ENCODE measurements at regions not wholly inside any gene's neighbourhood (a gene's known extent, or its start where the extent isn't known, plus 50 kb on each side); places are given as distances from the start of the nearest gene placed in this dataset.

DNA sequence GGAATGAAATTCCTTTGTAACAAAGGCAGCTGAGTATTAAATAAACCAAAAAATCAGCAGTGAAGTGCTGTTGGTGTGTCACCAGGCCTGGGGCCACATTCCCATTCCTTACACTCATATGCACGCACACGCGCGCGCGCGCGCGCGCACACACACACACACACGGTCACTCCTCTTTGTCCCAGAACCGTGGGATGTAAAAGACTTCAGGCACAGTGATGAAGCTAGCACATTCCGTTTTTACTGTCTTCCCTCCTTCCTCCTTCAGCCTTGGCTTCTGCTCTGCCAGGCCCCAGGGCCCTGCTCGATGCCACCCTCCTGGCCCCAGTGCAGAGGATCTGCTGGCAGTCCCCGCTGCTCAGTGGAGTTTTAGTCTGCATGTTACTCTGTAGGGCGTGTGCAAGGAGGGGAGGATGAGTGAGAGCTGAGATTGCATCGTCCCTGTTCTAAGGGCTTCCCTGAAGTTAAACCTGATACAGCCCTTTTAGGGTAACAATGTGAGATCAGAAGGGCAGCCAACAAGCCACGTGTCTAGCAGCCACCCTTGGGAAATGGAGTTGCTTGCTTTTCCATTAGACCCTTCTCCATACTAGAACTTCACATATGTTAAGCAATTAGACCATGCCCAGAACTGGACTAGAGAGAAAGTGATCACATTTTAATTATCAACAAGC, 71.7 kb upstream of the WDR26 start:
- TF ChIP-seq, protein P1, sequence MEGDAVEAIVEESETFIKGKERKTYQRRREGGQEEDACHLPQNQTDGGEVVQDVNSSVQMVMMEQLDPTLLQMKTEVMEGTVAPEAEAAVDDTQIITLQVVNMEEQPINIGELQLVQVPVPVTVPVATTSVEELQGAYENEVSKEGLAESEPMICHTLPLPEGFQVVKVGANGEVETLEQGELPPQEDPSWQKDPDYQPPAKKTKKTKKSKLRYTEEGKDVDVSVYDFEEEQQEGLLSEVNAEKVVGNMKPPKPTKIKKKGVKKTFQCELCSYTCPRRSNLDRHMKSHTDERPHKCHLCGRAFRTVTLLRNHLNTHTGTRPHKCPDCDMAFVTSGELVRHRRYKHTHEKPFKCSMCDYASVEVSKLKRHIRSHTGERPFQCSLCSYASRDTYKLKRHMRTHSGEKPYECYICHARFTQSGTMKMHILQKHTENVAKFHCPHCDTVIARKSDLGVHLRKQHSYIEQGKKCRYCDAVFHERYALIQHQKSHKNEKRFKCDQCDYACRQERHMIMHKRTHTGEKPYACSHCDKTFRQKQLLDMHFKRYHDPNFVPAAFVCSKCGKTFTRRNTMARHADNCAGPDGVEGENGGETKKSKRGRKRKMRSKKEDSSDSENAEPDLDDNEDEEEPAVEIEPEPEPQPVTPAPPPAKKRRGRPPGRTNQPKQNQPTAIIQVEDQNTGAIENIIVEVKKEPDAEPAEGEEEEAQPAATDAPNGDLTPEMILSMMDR (conservative IDR thresholded peaks at IDR 0.05; ENCODE audit: low read length) = no peak
- no peak for TF ChIP-seq EZH2phosphoT487 (IDR thresholded peaks at IDR 0.05; ENCODE audit: borderline replicate concordance)
